GM19372 (cell line): ENCODE measurements at regions not wholly inside any gene's neighbourhood (a gene's known extent, or its start where the extent isn't known, plus 50 kb on each side); places are given as distances from the start of the nearest gene placed in this dataset.
"Not testable (repeated sequence)": the region's sequence is repeated elsewhere in the genome, so short reads cannot be mapped to it uniquely, and the experiment has no call there.

ENCODE experiments used
- ATAC-seq: cut with Tn5 transposase; IDR thresholded peaks from one replicate; pipeline ENCODE4 v1.9.1; 2021; ENCODE audit warnings: mild to moderate bottlenecking, low read depth, moderate library complexity; ENCODE audit not compliant: unreplicated experiment

- no peak for ATAC-seq
Observed at GRCh38 chr19:30692879-30693503, 320.8 kb downstream of the ZNF536 start.

- no peak for ATAC-seq
Observed at GRCh38 chr19:30692181-30692811, 320.1 kb downstream of the ZNF536 start.

GRCh38 chr19:30691819-30692166 is 319.6 kb downstream of the ZNF536 start:
- ATAC-seq = no peak

- ATAC-seq = no peak
Observed at GRCh38 chr19:30690935-30691818, 319.0 kb downstream of the ZNF536 start.

GRCh38 chr19:30690525-30690924 is 318.3 kb downstream of the ZNF536 start:
- no peak for ATAC-seq

GRCh38 chr19:30689474-30689873 is 317.3 kb downstream of the ZNF536 start:
- ATAC-seq = no peak

- ATAC-seq = no peak
Observed at GRCh38 chr19:30688696-30689095, 316.5 kb downstream of the ZNF536 start.

- ATAC-seq = no peak
Observed at GRCh38 chr19:30686826-30687566, 314.8 kb downstream of the ZNF536 start.

- no peak for ATAC-seq
Observed at GRCh38 chr19:30686176-30686820, 314.1 kb downstream of the ZNF536 start.

GRCh38 chr19:30685426-30686000 is 313.3 kb downstream of the ZNF536 start:
- no peak for ATAC-seq

GRCh38 chr19:30684613-30685012 is 312.4 kb downstream of the ZNF536 start:
- no peak for ATAC-seq

- no peak for ATAC-seq
Observed at GRCh38 chr19:30682999-30683536, 310.9 kb downstream of the ZNF536 start.

GRCh38 chr19:30682146-30682998 is 310.2 kb downstream of the ZNF536 start:
- ATAC-seq = no peak

- no peak for ATAC-seq
Observed at GRCh38 chr19:30681162-30682100, 309.2 kb downstream of the ZNF536 start.

- not testable (repeated sequence) for ATAC-seq
Observed at GRCh38 chr19:30680399-30680798, 308.2 kb downstream of the ZNF536 start.

- no peak for ATAC-seq
Observed at GRCh38 chr19:30679789-30680188, 307.6 kb downstream of the ZNF536 start.

GRCh38 chr19:30679153-30679702 is 307.0 kb downstream of the ZNF536 start:
- no peak for ATAC-seq
